SK-N-SH (cell line): ENCODE measurements at regions not wholly inside any gene's neighbourhood (a gene's known extent, or its start where the extent isn't known, plus 50 kb on each side); places are given as distances from the start of the nearest gene placed in this dataset.

Experiments
- CTCF ChIA-PET: fragments of 300-600, 350-600 bp; formaldehyde crosslinking; extraction: SDS; loops from one replicate; lab custom pipeline; 2021; lab: Yijun Ruan, JAX
- POLR2A ChIA-PET: fragments of 350-600 bp; sonication (Branson Sonifier 250); formaldehyde crosslinking; extraction: SDS; loops from one replicate; lab custom pipeline; 2020; ENCODE audit warnings: antibody characterized with exemption, inconsistent platforms; lab: Yijun Ruan, JAX
- DNase-seq: peaks from one replicate; pipeline ENCODE4 v3.0.0; 2012
- H2AFZ ChIP-seq: fragments of 200-600 bp; sonication (generic); 2 replicates; pipeline ENCODE4 v1.8.1; 2016; ENCODE audit warnings: antibody characterized with exemption, mild to moderate bottlenecking, low read depth
- H3F3A ChIP-seq: fragments of 200-600 bp; sonication (generic); replicated peaks from 2 replicates; pipeline ENCODE3; 2016; ENCODE audit warnings: antibody characterized with exemption, mild to moderate bottlenecking; ENCODE audit not compliant: insufficient read depth
- H3K27ac ChIP-seq, 2 experiments: fragments of 200-500 bp in 1 of 2; fragments of 200-600 bp in 1 of 2; sonication (Bioruptor generic) in 1 of 2; sonication (generic), shearing (Covaris generic) in 1 of 2; 2 replicates each; pipeline versions ENCODE4 v1.5.1 to v1.6.1; 2014 to 2016; ENCODE audit warnings: low read depth in 2 of 2, inconsistent platforms in 1 of 2, low read length in 1 of 2, mild to moderate bottlenecking in 1 of 2, mixed read lengths in 1 of 2
- H3K27me3 ChIP-seq: fragments of 200-600 bp; sonication (generic), shearing (Covaris generic); 2 replicates; pipeline ENCODE4 v1.6.1; 2016; ENCODE audit warnings: mixed run types; ENCODE audit not compliant: insufficient read depth
- H3K36me3 ChIP-seq, 2 experiments: fragments of 200-500 bp in 1 of 2; fragments of 200-600 bp in 1 of 2; sonication (Bioruptor generic) in 1 of 2; sonication (generic) in 1 of 2; replicated peaks in 1 of 2; 2 replicates each; pipeline versions ENCODE3 to v1.5.1; 2014 to 2016; ENCODE audit warnings: low read length in 1 of 2, mild to moderate bottlenecking in 1 of 2; ENCODE audit not compliant: insufficient read depth in 2 of 2, control insufficient read depth in 1 of 2
- H3K4me1 ChIP-seq, 2 experiments: fragments of 200-500 bp in 1 of 2; fragments of 200-600 bp in 1 of 2; sonication (Bioruptor generic) in 1 of 2; sonication (generic), shearing (Covaris generic) in 1 of 2; 2 replicates each; pipeline versions ENCODE4 v1.5.1 to v1.6.1; 2014 to 2016; ENCODE audit warnings: low read depth in 1 of 2, low read length in 1 of 2, mixed run types in 1 of 2; ENCODE audit not compliant: insufficient read depth in 2 of 2, control insufficient read depth in 1 of 2
- H3K4me2 ChIP-seq: fragments of 200-600 bp; sonication (generic), shearing (Covaris generic); 2 replicates; pipeline ENCODE4 v1.6.1; 2017; ENCODE audit warnings: mixed run types
- H3K4me3 ChIP-seq, 2 experiments: fragments of 200-500 bp in 1 of 2; fragments of 200-600 bp in 1 of 2; sonication (Bioruptor generic) in 1 of 2; sonication (generic), shearing (Covaris generic) in 1 of 2; 2 replicates each; pipeline versions ENCODE4 v1.5.1 to v1.8.1; 2014 to 2016; ENCODE audit warnings: low read depth in 2 of 2, inconsistent platforms in 1 of 2, low read length in 1 of 2, mild to moderate bottlenecking in 1 of 2, mixed read lengths in 1 of 2, moderate library complexity in 1 of 2
- H3K79me2 ChIP-seq: fragments of 200-600 bp; sonication (generic); 2 replicates; pipeline ENCODE4 v1.8.1; 2017; ENCODE audit warnings: mild to moderate bottlenecking; ENCODE audit not compliant: insufficient read depth
- H3K9ac ChIP-seq: fragments of 200-600 bp; sonication (generic); 2 replicates; pipeline ENCODE4 v1.6.1; 2017; ENCODE audit warnings: mixed run types
- H3K9me2 ChIP-seq: fragments of 200-600 bp; sonication (generic); 2 replicates; pipeline ENCODE4 v1.6.1; 2017; ENCODE audit warnings: mixed run types
- H3K9me3 ChIP-seq: fragments of 200-600 bp; sonication (generic); 2 replicates; pipeline ENCODE4 v1.6.1; 2017; ENCODE audit warnings: mixed run types, mild to moderate bottlenecking, moderate library complexity
- H4K20me1 ChIP-seq: fragments of 200-600 bp; sonication (generic); 2 replicates; pipeline ENCODE4 v1.6.1; 2017; ENCODE audit warnings: mild to moderate bottlenecking, mixed run types; ENCODE audit not compliant: insufficient read depth
- CHD2 ChIP-seq: fragments of 150-350 bp; IDR thresholded peaks from 2 replicates; pipeline ENCODE4 v1.6.1; 2018; ENCODE audit warnings: low read length; ENCODE audit not compliant: partially characterized antibody
- EP300 ChIP-seq, 2 experiments: IDR thresholded peaks; 2 replicates each; pipeline versions ENCODE4 v1.4.0 to v1.6.1; 2012; ENCODE audit warnings: borderline replicate concordance in 1 of 2, low read depth in 1 of 2, low read length in 1 of 2
- EZH2phosphoT487 ChIP-seq: fragments of 200-600 bp; sonication (generic); IDR thresholded peaks from 2 replicates; pipeline ENCODE4 v1.6.1; 2017; ENCODE audit warnings: low read depth, mixed run types, mild to moderate bottlenecking, antibody characterized with exemption, moderate library complexity, borderline replicate concordance
- FOSL2 ChIP-seq: IDR thresholded peaks from 2 replicates; pipeline ENCODE4 v1.4.0; 2012; ENCODE audit warnings: low read depth, mild to moderate bottlenecking, moderate library complexity, borderline replicate concordance
- FOXM1 ChIP-seq: IDR thresholded peaks from 2 replicates; pipeline ENCODE4 v1.4.0; 2012; ENCODE audit warnings: low read depth, mild to moderate bottlenecking
- GABPA ChIP-seq: IDR thresholded peaks from 2 replicates; pipeline ENCODE4 v1.4.0; 2012; ENCODE audit warnings: low read depth, mild to moderate bottlenecking
- GATA2 ChIP-seq: sonication (generic); formaldehyde crosslinking; IDR thresholded peaks from 2 replicates; pipeline ENCODE4 v1.5.0; 2020; ENCODE audit warnings: mild to moderate bottlenecking, missing genetic modification reagents
- IRF3 ChIP-seq: fragments of 150-350 bp; IDR thresholded peaks from 2 replicates; pipeline ENCODE4 v1.6.1; 2016; ENCODE audit warnings: mild to moderate bottlenecking, low read depth, low read length
- MEF2A ChIP-seq: IDR thresholded peaks from 2 replicates; pipeline ENCODE4 v1.4.0; 2012; ENCODE audit warnings: low read depth, borderline replicate concordance
- MXI1 ChIP-seq: IDR thresholded peaks from 2 replicates; pipeline ENCODE4 v1.6.1; 2012; ENCODE audit warnings: mild to moderate bottlenecking, low read depth, low read length, improper control_type of control experiment
- NFIC ChIP-seq: IDR thresholded peaks from 2 replicates; pipeline ENCODE4 v1.4.0; 2012; ENCODE audit warnings: borderline replicate concordance
- NRF1 ChIP-seq: IDR thresholded peaks from 2 replicates; pipeline ENCODE4 v1.6.1; 2012; ENCODE audit warnings: low read depth, mild to moderate bottlenecking, low read length
- POLR2AphosphoS5 ChIP-seq: IDR thresholded peaks from 2 replicates; pipeline ENCODE4 v1.6.1; 2012; ENCODE audit warnings: low read depth, low read length
- RAD21 ChIP-seq: IDR thresholded peaks from 2 replicates; pipeline ENCODE4 v1.6.1; 2012; ENCODE audit warnings: mild to moderate bottlenecking, low read length
- RCOR1 ChIP-seq: fragments of 150-350 bp; IDR thresholded peaks from 2 replicates; pipeline ENCODE4 v1.6.1; 2017; ENCODE audit warnings: antibody characterized with exemption, low read length
- RFX5 ChIP-seq: IDR thresholded peaks from 2 replicates; pipeline ENCODE4 v1.6.1; 2012; ENCODE audit warnings: mild to moderate bottlenecking, improper control_type of control experiment, low read length
- RXRA ChIP-seq: IDR thresholded peaks from 2 replicates; pipeline ENCODE4 v1.4.0; 2012; ENCODE audit warnings: low read depth, mild to moderate bottlenecking, borderline replicate concordance
- TAF1 ChIP-seq: IDR thresholded peaks from 2 replicates; pipeline ENCODE4 v1.6.1; 2012; ENCODE audit warnings: low read depth, mild to moderate bottlenecking, low read length, moderate library complexity, borderline replicate concordance
- TCF12 ChIP-seq: IDR thresholded peaks from 2 replicates; pipeline ENCODE4 v1.4.0; 2012
- USF2 ChIP-seq: fragments of 150-350 bp; IDR thresholded peaks from 2 replicates; pipeline ENCODE4 v1.6.1; 2017; ENCODE audit warnings: antibody characterized with exemption, low read length, low read depth, borderline replicate concordance
- ZBTB33 ChIP-seq: IDR thresholded peaks from 2 replicates; pipeline ENCODE4 v1.4.0; 2012; ENCODE audit warnings: low read depth, borderline replicate concordance
- WGBS: methylation state at CpG from one replicate; pipeline ENCODE4 v1.1.6; 2017; ENCODE audit warnings: low lambda C conversion rate; 5-methylcytosine and 5-hydroxymethylcytosine counted together

- no peak overlapping the region for H3K9ac ChIP-seq
- no peaks in the 10 kb centered on the region for H4K20me1 ChIP-seq
- H3K4me1 ChIP-seq = no peaks in the 10 kb centered on the region; a peak in 1 of 4 replicates
- H3K4me2 ChIP-seq = no peak overlapping the region
- TF ChIP-seq RFX5 (no peak), NRF1 (no peak), MXI1 (no peak), EP300 (IDR thresholded peaks at IDR 0.05; ENCODE audit: borderline replicate concordance in 1 of 2, low read depth in 1 of 2, low read length in 1 of 2) (no peak), GABPA (no peak), MEF2A (no peak), USF2 (no peak), GATA2 (no peak), TCF12 (no peak), NFIC (no peak), TAF1 (no peak)
- H3F3A ChIP-seq = no peaks in the 10 kb centered on the region
- H3K9me2 ChIP-seq = no peaks in the 10 kb centered on the region
- no peak overlapping the region for H2AFZ ChIP-seq
- no peak overlapping the region for H3K4me3 ChIP-seq
- CTCF ChIA-PET = no interaction called here
- POLR2A ChIA-PET = interaction anchor here (0.5 kb wide), 1 partner anchor 900 kb away, joined by 4 read pairs; no protein-coding TSS in a partner anchor
- H3K36me3 ChIP-seq = no peaks in the 10 kb centered on the region
- no peak for DNase-seq
- H3K27ac ChIP-seq = no peak overlapping the region
- no peaks in the 10 kb centered on the region for H3K9me3 ChIP-seq
- WGBS = 39% methylated on average over 8 of the region's 8 CpGs
- H3K27me3 ChIP-seq = no peaks in the 10 kb centered on the region
- H3K79me2 ChIP-seq = no peaks in the 10 kb centered on the region
Measured at GRCh38 chr2:23206650-23207049, 178.3 kb upstream of the KLHL29 start.

GRCh38 chr2:23207871-23208270 is 177.1 kb upstream of the KLHL29 start:
- ChIA-PET CTCF (no interaction called here), POLR2A (no interaction called here)
- Histone ChIP-seq H3F3A (no peaks in the 10 kb centered on the region), H2AFZ (no peak overlapping the region), H3K9me3 (no peaks in the 10 kb centered on the region), H3K36me3 (no peaks in the 10 kb centered on the region), H3K27ac (no peak overlapping the region), H4K20me1 (no peaks in the 10 kb centered on the region), H3K79me2 (no peaks in the 10 kb centered on the region), H3K4me1 (no peaks in the 10 kb centered on the region; a peak in 1 of 4 replicates), H3K9me2 (no peaks in the 10 kb centered on the region), H3K9ac (no peak overlapping the region), H3K4me2 (no peak overlapping the region), H3K27me3 (no peaks in the 10 kb centered on the region), H3K4me3 (no peak overlapping the region)
- WGBS = 24% methylated on average over 5 of the region's 5 CpGs
- TF ChIP-seq CHD2 (no peak), FOSL2 (no peak), GABPA (no peak), IRF3 (no peak), USF2 (no peak), RAD21 (no peak), RFX5 (no peak), TCF12 (no peak), RCOR1 (no peak), RXRA (no peak), NFIC (no peak), POLR2AphosphoS5 (no peak), MEF2A (no peak), FOXM1 (no peak), GATA2 (no peak), EZH2phosphoT487 (no peak), ZBTB33 (no peak), EP300 (IDR thresholded peaks at IDR 0.05; ENCODE audit: borderline replicate concordance in 1 of 2, low read depth in 1 of 2, low read length in 1 of 2) (no peak)
- DNase-seq = no peak
